ENCODE measurements at regions not wholly inside any gene's neighbourhood (a gene's known extent, or its start where the extent isn't known, plus 50 kb on each side); places are given as distances from the start of the nearest gene placed in this dataset.
A peak's percentile ranks its signal among the peaks of the same experiment; 100 is the strongest.

DNA sequence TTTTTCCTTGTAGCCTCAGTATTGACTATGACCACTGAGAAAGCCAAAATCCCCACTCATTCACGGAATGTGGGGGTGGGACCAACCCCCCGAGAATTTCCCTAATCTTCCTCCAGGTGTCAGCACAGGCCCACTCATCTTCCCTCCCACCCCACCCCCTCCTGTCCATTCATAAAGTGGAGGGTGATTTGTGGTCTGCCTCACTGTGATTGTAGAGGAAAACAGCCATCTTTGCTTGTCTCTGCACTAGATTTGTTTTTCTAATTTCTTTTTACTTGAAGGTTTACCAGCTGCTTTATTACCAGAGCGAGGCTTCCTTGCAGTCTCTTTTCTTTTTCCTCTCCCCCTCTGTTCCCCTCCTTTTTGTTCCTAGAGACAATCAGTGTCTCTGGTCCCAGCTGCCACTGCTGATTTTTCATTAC, 171.8 kb downstream of the ICOS start:
- no peak for DNase-seq (ENCODE audit: low read depth in 1 of 2, low spot score in 1 of 2)

DNA sequence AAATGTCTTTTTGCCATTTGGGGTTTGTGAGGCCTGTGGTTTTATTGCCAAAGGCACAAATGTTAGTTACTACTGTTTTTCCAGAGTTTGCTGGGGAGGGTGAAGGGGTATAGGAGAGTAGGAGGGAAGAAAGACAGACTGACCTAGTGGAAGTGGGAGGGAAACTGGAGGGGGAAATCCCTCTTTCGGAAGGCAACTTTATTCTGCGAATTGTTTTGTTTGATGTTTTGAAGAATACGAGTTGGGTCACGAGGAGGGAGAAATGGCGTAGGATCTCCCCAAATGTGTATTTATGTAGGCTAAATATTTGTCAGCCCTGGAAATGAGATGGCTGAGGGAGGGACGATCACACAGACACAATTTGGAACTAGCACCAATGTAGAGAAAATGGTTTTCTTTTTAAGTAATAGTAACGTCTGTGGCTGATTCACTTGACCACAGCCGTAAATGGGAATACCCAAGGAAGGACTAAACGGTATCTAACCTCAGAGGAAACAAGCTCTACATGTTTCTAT, 172.3 kb downstream of the ICOS start:
- no peak for DNase-seq (ENCODE audit: low read depth in 1 of 2, low spot score in 1 of 2)

DNA sequence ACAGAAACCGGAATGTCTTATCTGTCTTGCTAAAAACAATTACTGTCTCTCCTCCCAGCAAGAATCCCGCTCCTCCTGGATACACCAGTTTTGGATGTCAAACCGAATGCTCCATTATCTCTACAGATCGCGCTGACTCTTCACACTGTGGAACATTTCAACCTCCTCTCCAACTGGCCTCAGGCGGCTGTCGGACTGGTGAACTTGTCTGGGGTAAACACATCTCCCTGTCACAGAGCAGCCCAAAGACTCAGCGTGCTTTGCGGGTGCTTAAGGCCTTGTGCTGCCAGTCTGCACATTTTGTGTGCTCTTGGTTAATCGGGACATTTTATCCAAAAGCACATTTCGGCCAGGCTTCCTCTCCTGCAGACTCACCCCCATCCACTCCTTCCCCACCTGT, 173.1 kb downstream of the ICOS start:
- DNase-seq (ENCODE audit: low read depth in 1 of 2, low spot score in 1 of 2), result no peak

DNA sequence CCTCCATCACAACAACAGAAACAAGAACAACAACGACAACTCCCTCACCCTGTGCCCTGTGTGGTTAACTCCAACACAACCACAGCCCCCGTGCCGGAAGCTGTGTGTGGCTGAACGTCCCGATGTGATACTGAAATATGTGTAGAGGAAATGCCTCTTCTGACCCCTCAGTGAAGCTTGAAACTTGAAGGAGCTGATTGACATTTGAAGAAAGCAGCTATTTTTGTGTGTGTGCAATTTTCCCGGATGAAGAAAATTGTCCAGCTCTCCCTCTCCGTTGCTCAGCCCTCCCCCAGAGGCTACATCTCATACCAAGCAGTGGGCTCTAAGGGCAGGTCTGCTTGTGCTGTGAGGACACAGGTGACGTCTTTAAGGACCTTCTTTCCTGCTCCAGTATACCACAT, 173.8 kb downstream of the ICOS start:
- DNase-seq (ENCODE audit: low read depth in 1 of 2, low spot score in 1 of 2), result peak; percentile 5 to 12

GRCh38 chr2:204110751-204111516, 174.4 kb downstream of the ICOS start:
- DNase-seq (ENCODE audit: low read depth in 1 of 2, low spot score in 1 of 2), result no peak

DNA sequence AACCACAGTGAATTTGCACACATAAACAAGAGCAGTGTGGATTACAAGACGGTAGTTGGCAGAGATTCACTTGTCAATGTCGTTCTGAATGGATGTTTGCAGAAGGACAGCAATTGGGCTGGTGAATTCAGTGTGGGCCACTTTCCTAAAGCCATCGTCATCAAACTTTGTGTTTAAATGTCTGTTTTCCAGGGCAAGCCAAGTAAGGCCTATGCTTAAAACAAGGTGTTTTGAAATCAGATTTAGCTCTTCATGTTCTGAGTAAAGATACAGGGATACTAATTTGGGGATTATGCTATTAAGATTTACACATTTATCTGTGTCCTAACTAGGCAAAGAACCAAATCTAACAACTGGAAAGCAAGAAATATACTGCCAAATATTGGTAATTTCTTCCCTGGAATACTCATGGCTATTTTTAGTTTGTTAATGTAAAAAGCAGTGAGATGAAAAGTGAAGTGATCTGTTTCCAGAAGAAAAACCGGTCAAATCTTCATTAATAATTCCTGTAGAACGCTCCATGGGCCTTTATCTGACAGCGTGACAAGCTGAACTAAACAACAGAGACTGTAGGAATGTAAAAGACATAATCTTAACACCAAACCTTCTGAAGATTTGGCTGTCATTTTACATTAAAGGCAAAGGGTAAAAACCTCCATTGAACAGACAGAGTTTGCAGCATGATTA, 175.7 kb downstream of the ICOS start:
- no peak for DNase-seq (ENCODE audit: low read depth in 1 of 2, low spot score in 1 of 2)

DNA sequence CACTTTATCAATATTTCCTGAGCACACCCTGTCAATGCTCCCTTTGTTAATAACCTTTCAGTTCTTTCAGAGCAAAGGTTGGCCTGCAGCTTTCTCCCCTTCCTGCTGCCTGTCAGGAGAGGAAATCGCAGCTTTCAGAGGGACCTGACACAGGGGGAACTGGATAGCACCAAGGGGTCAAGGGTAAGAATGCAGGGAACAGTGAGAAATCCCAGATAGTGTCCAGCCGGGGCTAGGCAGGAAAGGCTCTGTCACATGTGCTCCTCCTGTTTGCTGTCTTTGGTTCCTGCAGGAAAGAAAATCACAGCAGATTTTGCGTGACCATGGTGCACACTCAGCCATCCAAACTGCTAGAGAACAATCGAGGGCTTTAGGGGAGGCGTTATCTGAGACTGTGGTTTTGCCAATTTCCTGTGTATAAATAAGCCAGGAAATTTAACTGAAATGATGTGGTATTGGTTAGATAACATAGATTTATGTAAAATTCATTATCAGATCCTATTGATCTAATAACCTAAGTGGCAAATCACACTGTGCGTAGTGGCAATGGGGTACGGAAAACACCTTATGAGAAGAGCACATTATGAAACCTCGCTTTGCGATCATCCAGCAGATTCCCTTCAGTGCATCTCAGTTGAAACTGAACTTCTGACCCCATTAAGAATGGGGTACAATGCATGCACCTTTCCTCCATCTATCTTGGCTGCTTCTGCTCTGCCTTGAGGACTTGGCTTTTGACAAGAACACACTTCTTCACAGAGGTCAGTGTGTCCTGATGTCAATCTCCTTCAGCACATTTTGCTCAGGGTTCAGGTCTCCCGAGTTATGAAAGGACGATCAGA, 178.0 kb downstream of the ICOS start:
- no peak for DNase-seq (ENCODE audit: low read depth in 1 of 2, low spot score in 1 of 2)

- no peak for DNase-seq (ENCODE audit: low read depth in 1 of 2, low spot score in 1 of 2)
These were observed 178.8 kb downstream of the ICOS start for GRCh38 chr2:204115137-204116056.

DNA sequence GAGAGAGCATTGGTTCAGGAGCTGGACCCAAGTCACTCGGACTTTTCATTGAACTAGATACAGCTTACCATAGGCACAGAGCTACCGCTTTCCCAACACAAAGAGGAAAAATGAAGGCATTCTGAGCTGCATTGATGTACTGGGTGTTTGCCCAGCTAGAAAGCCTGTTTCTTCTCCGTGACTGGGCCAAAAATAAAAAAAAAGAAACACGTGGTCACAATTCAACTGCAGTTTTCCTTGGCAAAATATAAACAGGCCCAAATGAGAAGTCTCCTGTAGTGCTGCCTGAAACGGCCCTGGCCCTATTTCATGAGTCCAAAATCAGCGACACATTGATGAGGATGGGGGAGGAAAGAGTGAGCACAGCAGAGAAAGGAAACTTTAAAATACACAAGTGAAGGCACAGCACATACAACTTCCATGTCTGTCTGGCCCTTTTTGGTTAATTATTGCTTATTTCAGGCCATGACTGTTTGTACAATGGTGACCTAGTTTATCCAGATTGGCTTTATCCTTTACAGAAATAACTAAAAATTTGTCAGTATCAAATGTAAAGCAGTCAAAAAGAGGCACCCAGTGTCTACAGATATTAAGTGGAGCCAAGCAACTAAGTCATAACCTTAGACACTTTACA, 179.7 kb downstream of the ICOS start:
- no peak for DNase-seq (ENCODE audit: low read depth in 1 of 2, low spot score in 1 of 2)

- DNase-seq (ENCODE audit: low read depth in 1 of 2, low spot score in 1 of 2), result no peak
These were observed 185.9 kb downstream of the ICOS start for GRCh38 chr2:204122425-204122824.

DNA sequence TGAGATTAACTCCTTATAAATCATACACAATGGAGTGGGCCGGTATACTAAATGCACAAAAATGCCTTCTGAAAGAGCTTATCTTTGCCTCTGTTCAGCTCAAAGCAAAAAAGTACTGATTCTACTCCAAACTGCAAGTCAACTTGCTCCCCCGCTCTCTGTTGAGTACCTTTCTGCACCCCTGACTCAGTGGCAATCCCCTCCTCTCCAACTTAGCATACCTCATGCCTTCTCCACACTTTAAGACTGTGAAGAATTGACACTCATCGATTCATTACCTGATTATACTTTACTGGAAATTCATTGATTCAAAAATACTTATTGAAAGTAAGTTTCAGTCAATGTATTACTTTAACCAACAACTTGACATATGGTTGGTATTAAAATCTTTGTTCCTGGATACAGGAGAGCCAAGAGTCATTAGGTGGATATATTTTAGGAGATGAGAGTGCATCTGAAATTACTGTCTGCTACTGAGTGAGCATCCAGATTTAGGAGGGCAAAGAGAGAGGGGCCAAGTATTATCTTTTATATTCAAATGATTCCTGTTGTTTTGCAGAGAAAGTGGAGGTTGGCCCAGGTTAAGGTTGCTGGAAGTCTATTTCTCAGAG, 187.7 kb downstream of the ICOS start:
- DNase-seq (ENCODE audit: low read depth in 1 of 2, low spot score in 1 of 2), result no peak

- no peak for DNase-seq (ENCODE audit: low read depth in 1 of 2, low spot score in 1 of 2)
These were observed 190.1 kb downstream of the ICOS start for GRCh38 chr2:204126705-204127104.

- no peak for DNase-seq (ENCODE audit: low read depth in 1 of 2, low spot score in 1 of 2)
These were observed 190.7 kb downstream of the ICOS start for GRCh38 chr2:204127238-204127637.

DNA sequence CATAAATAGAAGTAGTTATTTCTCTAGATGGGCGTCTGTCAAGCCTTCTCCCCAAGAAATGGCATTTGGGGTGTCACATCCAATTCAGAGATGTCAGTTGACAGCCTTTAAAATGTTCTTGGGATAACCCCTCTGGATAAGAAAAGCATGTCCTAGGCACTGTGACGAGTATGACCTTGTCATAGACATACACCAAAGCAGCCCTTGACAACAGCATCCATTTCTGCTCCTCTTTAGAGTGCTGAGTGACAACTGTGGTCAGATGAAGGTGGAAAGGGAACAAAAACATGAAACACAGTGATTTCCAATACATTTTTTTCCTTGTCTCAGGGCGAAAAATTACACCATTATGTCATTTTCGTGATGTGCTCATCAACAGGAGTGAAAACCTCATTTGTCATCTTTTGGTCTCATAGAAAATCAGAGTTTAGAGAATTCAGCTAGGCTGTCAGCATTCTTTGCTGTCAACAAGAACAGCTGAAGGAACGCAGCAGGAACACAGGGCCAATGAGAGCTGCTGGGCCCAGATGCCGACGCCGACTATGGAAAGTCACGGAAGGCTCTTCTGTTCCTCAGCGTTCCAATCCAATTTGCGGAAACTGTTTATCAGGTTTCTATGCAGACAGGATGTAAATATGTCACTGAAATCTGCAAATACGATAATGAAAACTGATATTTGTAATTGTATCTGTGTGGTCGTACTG, 193.2 kb downstream of the ICOS start:
- DNase-seq (ENCODE audit: low read depth in 1 of 2, low spot score in 1 of 2), result no peak

- no peak for DNase-seq (ENCODE audit: low read depth in 1 of 2, low spot score in 1 of 2)
These were observed 195.1 kb downstream of the ICOS start for GRCh38 chr2:204131621-204132020.

DNA sequence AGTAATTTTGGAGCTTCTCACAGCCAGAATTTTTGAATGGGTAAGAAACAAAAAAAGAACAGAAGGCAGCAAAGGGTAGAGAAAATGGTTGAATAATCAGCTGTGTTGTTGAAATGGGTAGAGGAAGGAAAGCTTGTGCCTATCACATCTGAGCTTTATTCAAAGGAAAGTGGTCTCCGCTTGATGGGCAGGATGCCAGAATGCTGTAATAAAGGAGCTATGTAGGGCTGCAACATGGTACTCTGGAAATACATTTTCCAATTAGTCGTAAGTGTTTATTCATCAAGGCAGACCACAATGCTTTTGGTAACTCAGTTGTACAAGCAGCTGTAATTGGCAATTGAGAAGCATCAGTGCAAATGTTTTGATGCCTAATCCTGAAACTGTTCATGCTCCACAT, 196.9 kb downstream of the ICOS start:
- no peak for DNase-seq (ENCODE audit: low read depth in 1 of 2, low spot score in 1 of 2)

DNA sequence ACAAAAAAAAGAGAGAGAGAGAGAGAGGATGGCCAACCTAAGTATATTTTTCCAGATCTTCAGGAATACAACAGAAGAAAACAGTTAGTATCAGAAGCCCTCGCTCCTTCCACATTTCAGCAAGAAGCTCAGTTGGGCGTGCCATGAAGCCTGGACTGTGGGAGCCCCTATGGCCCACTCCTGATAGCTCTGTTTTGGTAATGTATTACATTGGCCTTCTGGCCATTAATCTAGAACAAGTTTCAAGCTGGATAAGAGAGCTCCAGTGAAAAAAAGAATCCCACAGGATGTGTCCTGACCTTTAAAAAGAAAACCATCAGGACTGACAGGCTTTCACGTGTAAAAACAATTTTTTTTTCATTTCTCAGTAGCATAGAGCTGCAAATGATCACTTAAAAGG, 197.9 kb downstream of the ICOS start:
- DNase-seq (ENCODE audit: low read depth in 1 of 2, low spot score in 1 of 2), result no peak

- no peak for DNase-seq (ENCODE audit: low read depth in 1 of 2, low spot score in 1 of 2)
These were observed 199.2 kb downstream of the ICOS start for GRCh38 chr2:204135752-204136151.

DNA sequence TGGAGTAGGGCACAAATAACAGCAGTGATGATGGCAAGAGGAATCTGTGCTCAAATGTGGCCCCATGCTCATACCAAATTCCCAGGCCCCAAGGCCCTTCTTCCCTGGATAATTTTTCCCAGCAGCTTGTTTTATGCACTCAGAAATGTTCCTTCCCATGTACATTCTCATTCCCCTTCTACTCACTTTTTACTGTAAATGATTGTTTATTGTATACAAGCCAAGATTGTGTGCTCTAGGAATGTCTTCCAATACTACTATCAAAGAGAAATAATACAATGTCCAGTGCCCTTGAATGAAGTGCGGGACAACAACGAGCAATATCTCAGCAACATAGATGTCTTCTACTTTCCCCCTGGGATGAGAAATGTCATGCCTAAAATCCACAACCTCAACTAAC, 201.6 kb downstream of the ICOS start:
- DNase-seq (ENCODE audit: low read depth in 1 of 2, low spot score in 1 of 2), result no peak

Data from stimulated activated CD4-positive, alpha-beta T cell treated with anti-CD3 and anti-CD28 coated beads, Interleukin-15, amount 100 ng/mL, for 1 hour (primary cell).